Left ventricle myocardium inferior (tissue), 1 donor: ENCODE measurements at regions not wholly inside any gene's neighbourhood (a gene's known extent, or its start where the extent isn't known, plus 50 kb on each side); places are given as distances from the start of the nearest gene placed in this dataset.
"Not testable (repeated sequence)": the region's sequence is repeated elsewhere in the genome, so short reads cannot be mapped to it uniquely, and the experiment has no call there.

ENCODE experiments used
- DNase-seq: peaks from one replicate; pipeline ENCODE4 v3.0.0-alpha.2; 2020
- H3K27ac ChIP-seq: fragments of 200-600 bp; replicated peaks from 2 replicates; pipeline ENCODE4 v1.8.0; 2021
- H3K27me3 ChIP-seq: fragments of 200-600 bp; 2 replicates; pipeline ENCODE4 v1.8.0; 2021; ENCODE audit warnings: low read depth
- H3K36me3 ChIP-seq: fragments of 200-600 bp; 2 replicates; pipeline ENCODE4 v1.8.0; 2021
- H3K4me1 ChIP-seq: fragments of 200-600 bp; 2 replicates; pipeline ENCODE4 v1.8.0; 2021
- H3K4me3 ChIP-seq: fragments of 200-600 bp; 2 replicates; pipeline ENCODE4 v1.8.0; 2021; ENCODE audit warnings: mild to moderate bottlenecking, moderate library complexity
- H3K9me3 ChIP-seq: fragments of 200-600 bp; replicated peaks from 2 replicates; pipeline ENCODE4 v1.8.0; 2021
- intact Hi-C: fragments of 100-400 bp; cut with micrococcal nuclease; formaldehyde crosslinking; loops from one replicate; pipeline ENCODE4 v1.11.0; 2022
- TF ChIP-seq, protein P1 (sequence below): fragments of 200-600 bp; IDR thresholded peaks from 2 replicates; pipeline ENCODE4 v1.8.0; 2021; ENCODE audit warnings: antibody characterized with exemption, mild to moderate bottlenecking, borderline replicate concordance
- donor health status: DM: no; HTN: yes; CAD: no; lungs with severe emphysema.

DNA sequence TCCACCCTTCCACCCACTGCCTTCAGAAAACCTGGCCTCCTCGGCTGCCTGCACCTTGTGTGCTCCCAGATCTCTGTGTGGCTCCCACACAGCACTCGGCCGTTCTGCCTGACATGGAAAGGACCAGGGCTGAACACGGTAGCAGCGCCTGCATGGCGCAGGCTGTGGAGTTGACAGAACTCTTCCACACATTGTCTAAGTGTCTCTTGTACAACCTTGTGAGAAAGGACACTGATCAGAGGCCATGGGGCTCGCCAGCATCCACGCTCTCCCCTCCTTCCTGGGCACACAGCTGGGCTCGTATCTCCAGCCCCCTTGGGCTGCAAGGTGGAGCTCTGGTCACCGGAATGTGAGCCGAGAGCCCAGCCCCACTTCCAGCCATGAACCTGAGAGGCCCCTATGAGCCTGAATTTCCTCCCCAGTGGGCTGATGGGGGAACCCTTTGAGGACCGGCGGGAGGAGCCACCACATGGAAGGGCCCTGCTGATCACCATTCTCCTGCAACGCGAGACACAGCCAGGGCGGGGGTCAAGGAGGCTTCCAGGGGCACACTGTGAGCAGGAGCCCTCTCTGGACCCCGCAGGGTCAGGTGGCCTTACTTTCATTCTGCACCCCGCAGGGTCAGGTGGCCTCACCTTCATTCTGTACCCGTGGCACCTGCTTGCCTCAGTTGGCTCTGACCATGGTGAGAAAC lies 314.2 kb upstream of the MYT1L start:
- H3K4me3 ChIP-seq: no peak overlapping the region
- H3K9me3 ChIP-seq: peaks cover 5% of the 10 kb centered on the region
- TF ChIP-seq, protein P1, sequence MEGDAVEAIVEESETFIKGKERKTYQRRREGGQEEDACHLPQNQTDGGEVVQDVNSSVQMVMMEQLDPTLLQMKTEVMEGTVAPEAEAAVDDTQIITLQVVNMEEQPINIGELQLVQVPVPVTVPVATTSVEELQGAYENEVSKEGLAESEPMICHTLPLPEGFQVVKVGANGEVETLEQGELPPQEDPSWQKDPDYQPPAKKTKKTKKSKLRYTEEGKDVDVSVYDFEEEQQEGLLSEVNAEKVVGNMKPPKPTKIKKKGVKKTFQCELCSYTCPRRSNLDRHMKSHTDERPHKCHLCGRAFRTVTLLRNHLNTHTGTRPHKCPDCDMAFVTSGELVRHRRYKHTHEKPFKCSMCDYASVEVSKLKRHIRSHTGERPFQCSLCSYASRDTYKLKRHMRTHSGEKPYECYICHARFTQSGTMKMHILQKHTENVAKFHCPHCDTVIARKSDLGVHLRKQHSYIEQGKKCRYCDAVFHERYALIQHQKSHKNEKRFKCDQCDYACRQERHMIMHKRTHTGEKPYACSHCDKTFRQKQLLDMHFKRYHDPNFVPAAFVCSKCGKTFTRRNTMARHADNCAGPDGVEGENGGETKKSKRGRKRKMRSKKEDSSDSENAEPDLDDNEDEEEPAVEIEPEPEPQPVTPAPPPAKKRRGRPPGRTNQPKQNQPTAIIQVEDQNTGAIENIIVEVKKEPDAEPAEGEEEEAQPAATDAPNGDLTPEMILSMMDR: no peak
- H3K27me3 ChIP-seq: peaks cover 58% of the 10 kb centered on the region
- no peak overlapping the region for H3K27ac ChIP-seq
- intact Hi-C loops: no loop called here
- DNase-seq: no peak
- peaks cover 4% of the 10 kb centered on the region for H3K4me1 ChIP-seq
- H3K36me3 ChIP-seq: no peaks in the 10 kb centered on the region

DNA sequence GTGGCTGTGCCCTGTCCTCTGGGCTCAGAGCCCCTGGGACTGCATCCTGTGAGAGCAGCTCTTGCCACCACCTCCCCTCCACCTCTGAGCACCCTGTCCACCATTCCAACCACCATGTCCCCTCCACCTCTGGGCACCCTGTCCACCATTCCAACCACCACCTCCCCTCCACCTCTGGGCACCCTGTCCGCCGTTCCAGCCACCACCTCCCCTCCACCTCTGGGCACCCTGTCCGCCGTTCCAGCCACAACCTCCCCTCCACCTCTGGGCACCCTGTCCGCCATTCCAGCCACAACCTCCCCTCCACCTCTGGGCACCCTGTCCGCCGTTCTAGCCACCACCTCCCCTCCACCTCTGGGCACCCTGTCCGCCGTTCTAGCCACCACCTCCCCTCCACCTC lies 313.7 kb upstream of the MYT1L start:
- H3K4me1 ChIP-seq, intact Hi-C loops, H3K36me3 ChIP-seq, H3K9me3 ChIP-seq, H3K4me3 ChIP-seq, H3K27ac ChIP-seq, DNase-seq: not testable (repeated sequence)
- peaks cover 64% of the 10 kb centered on the region for H3K27me3 ChIP-seq

DNA sequence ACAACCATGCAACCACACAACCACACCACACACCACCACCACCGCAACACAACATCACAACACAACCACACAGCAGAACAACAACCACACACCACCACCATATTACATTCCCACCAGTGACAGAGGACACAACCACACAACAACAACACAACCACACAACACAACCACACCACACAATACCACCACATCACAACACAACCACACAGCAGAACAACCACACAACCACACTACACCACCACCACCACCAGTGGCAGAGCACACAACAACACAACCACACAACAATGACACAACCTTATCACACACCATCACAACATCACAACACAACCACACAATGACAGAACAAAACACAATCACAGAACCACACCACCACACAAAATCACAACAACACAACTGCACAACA lies 313.0 kb upstream of the MYT1L start:
- no peak overlapping the region for H3K4me3 ChIP-seq
- DNase-seq: no peak
- H3K27ac ChIP-seq: no peak overlapping the region
- intact Hi-C loops: no loop called here
- peaks cover 71% of the 10 kb centered on the region for H3K27me3 ChIP-seq
- H3K36me3 ChIP-seq: no peaks in the 10 kb centered on the region
- TF ChIP-seq, protein P1: no peak
- H3K9me3 ChIP-seq: peaks cover 5% of the 10 kb centered on the region
- peaks cover 4% of the 10 kb centered on the region for H3K4me1 ChIP-seq

DNA sequence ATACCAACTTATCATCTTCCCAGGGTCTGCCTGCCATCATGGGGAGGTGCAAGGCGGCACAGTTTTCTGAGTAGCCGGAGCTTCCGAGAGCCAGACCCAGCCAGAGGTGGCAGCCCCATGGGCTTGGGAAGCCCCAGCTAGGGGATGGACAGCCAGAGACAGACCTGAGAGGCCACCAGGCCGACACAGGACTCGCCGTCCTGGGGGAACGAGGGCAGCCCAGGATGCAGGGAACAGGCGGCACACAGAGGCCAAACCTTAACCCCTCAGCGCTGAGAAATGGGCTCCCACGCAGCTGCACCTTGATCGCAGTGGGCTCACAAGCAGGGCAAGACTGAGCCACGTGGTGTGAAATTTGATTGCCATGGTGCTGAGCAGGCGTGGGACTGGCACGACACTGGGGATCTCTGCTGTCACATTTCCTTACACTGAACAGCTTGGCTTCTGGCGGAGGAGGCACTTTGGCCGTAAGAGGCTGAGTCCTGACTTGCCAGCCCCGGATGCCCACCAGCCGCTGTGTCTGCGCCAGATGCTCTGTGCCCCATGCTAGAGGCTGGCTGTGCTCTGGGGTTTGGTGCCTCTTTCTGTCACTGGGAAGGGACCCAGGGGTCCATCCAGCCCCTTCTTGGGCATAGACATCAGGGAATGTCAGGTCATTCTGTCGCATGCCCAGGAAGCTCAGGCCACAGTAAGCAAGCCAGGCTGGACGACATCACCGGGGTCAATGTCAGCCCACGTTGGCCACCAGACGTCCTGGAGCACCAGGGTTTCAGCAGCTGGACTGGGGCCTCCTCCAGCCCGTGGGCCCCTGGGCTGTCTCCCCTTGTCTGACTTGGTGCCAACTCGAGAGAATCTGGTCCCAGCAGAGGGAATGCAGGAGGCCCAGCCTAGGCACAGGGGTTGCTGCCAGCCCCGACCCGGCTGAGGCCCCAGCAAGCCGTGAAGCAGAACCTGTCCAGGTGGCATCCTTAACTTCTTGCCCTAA lies 312.1 kb upstream of the MYT1L start:
- peaks cover 4% of the 10 kb centered on the region for H3K4me1 ChIP-seq
- no peaks in the 10 kb centered on the region for H3K36me3 ChIP-seq
- H3K27ac ChIP-seq: no peak overlapping the region
- H3K9me3 ChIP-seq: peaks cover 5% of the 10 kb centered on the region
- no peak for DNase-seq
- TF ChIP-seq, protein P1: no peak
- H3K4me3 ChIP-seq: no peak overlapping the region
- H3K27me3 ChIP-seq: peaks cover 71% of the 10 kb centered on the region
- intact Hi-C loops: no loop called here

- Histone ChIP-seq H3K9me3 (no peaks in the 10 kb centered on the region), H3K36me3 (no peaks in the 10 kb centered on the region), H3K4me3 (no peak overlapping the region), H3K4me1 (no peaks in the 10 kb centered on the region), H3K27me3 (peaks cover 73% of the 10 kb centered on the region), H3K27ac (no peak overlapping the region)
- DNase-seq: no peak
- TF ChIP-seq, protein P1: no peak
- intact Hi-C loops: no loop called here
Measured at GRCh38 chr2:2641541-2642410, 310.7 kb upstream of the MYT1L start.
